ENCODE measurements at regions not wholly inside any gene's neighbourhood (a gene's known extent, or its start where the extent isn't known, plus 50 kb on each side); places are given as distances from the start of the nearest gene placed in this dataset.

- TF ChIP-seq CTCF (IDR thresholded peaks at IDR 0.05; ENCODE audit: extremely low read depth, insufficient read depth, missing control alignments): no peak
- DNase-seq (ENCODE audit: low spot score): no peak
- in situ Hi-C loops (cut with MboI; ENCODE audit: low pct_unique_long_range_greater_than_20kb, low sequenced_read_pairs, unreplicated experiment): no loop called here
Observed at GRCh38 chr12:66999141-66999540, 270.0 kb upstream of the CAND1 start.

- no peak for TF ChIP-seq CTCF (IDR thresholded peaks at IDR 0.05; ENCODE audit: extremely low read depth, insufficient read depth, missing control alignments)
- in situ Hi-C loops (cut with MboI; ENCODE audit: low pct_unique_long_range_greater_than_20kb, low sequenced_read_pairs, unreplicated experiment): no loop called here
- DNase-seq (ENCODE audit: low spot score): no peak
Observed at GRCh38 chr12:67001251-67001650, 267.9 kb upstream of the CAND1 start.

GRCh38 chr12:67002720-67003119 lies 266.4 kb upstream of the CAND1 start:
- in situ Hi-C loops (cut with MboI; ENCODE audit: low pct_unique_long_range_greater_than_20kb, low sequenced_read_pairs, unreplicated experiment): no loop called here
- DNase-seq (ENCODE audit: low spot score): no peak
- no peak for TF ChIP-seq CTCF (IDR thresholded peaks at IDR 0.05; ENCODE audit: extremely low read depth, insufficient read depth, missing control alignments)

- TF ChIP-seq CTCF (IDR thresholded peaks at IDR 0.05; ENCODE audit: extremely low read depth, insufficient read depth, missing control alignments): no peak
- in situ Hi-C loops (cut with MboI; ENCODE audit: low pct_unique_long_range_greater_than_20kb, low sequenced_read_pairs, unreplicated experiment): no loop called here
- DNase-seq (ENCODE audit: low spot score): no peak
Observed at GRCh38 chr12:67006610-67007009, 262.5 kb upstream of the CAND1 start.

- in situ Hi-C loops (cut with MboI; ENCODE audit: low pct_unique_long_range_greater_than_20kb, low sequenced_read_pairs, unreplicated experiment): no loop called here
- no peak for TF ChIP-seq CTCF (IDR thresholded peaks at IDR 0.05; ENCODE audit: extremely low read depth, insufficient read depth, missing control alignments)
- DNase-seq (ENCODE audit: low spot score): no peak
Observed at GRCh38 chr12:67014642-67015041, 254.5 kb upstream of the CAND1 start.

- no peak for TF ChIP-seq CTCF (IDR thresholded peaks at IDR 0.05; ENCODE audit: extremely low read depth, insufficient read depth, missing control alignments)
- no peak for DNase-seq (ENCODE audit: low spot score)
- in situ Hi-C loops (cut with MboI; ENCODE audit: low pct_unique_long_range_greater_than_20kb, low sequenced_read_pairs, unreplicated experiment): no loop called here
Observed at GRCh38 chr12:67018105-67018504, 251.1 kb upstream of the CAND1 start.

- in situ Hi-C loops (cut with MboI; ENCODE audit: low pct_unique_long_range_greater_than_20kb, low sequenced_read_pairs, unreplicated experiment): no loop called here
- no peak for TF ChIP-seq CTCF (IDR thresholded peaks at IDR 0.05; ENCODE audit: extremely low read depth, insufficient read depth, missing control alignments)
- DNase-seq (ENCODE audit: low spot score): no peak
Observed at GRCh38 chr12:67019070-67019469, 250.1 kb upstream of the CAND1 start.
